ENCODE measurements at regions not wholly inside any gene's neighbourhood (a gene's known extent, or its start where the extent isn't known, plus 50 kb on each side); places are given as distances from the start of the nearest gene placed in this dataset.

GRCh38 chr12:94815450-94815849 lies 165.1 kb upstream of the TMCC3 start:
- Histone ChIP-seq H3K9me3 (ENCODE audit: low read length) (peaks cover 25% of the 10 kb centered on the region), H3K4me3 (replicated peaks in 1 of 3; ENCODE audit: insufficient read depth in 1 of 3, low read depth in 2 of 3, low read length in 3 of 3) (no peak overlapping the region), H3K9ac (ENCODE audit: insufficient read depth, low read depth, low read length) (no peak overlapping the region), H3K27me3 (ENCODE audit: control insufficient read depth in 1 of 2, insufficient read depth in 2 of 2, low read length in 2 of 2) (no peaks in the 10 kb centered on the region), H2AFZ (ENCODE audit: low read length) (no peak overlapping the region), H4K20me1 (ENCODE audit: insufficient read depth, low read length) (no peaks in the 10 kb centered on the region), H3K4me1 (ENCODE audit: insufficient read depth, low read length) (no peaks in the 10 kb centered on the region), H3K36me3 (replicated peaks in 1 of 2; ENCODE audit: control insufficient read depth in 1 of 2, insufficient read depth in 2 of 2, low read length in 2 of 2) (no peaks in the 10 kb centered on the region), H3K4me2 (ENCODE audit: low read depth, low read length) (no peak overlapping the region), H3K27ac (ENCODE audit: extremely low read length, insufficient read depth, low read length) (no peak overlapping the region), H3K79me2 (ENCODE audit: insufficient read depth, low read length) (no peaks in the 10 kb centered on the region)
- 40% methylated on average over 1 of the region's 2 CpGs for whole genome bisulfite sequencing (ENCODE audit: low lambda C conversion rate)
- in situ Hi-C loops (cut with HindIII; ENCODE audit: extremely low pct_ligation_motif_present, low pct_unique_long_range_greater_than_20kb) (no loop called here), intact Hi-C loops (cut with micrococcal nuclease; ENCODE audit: unreplicated experiment) (no loop called here)
- no peak for DNase-seq (ENCODE audit: low spot score)
- BruUV-seq (replicated peaks), result no TSS peak
- CTCF ChIA-PET (ENCODE audit: low intra/inter-chr PET ratio, low total read pairs), result no interaction called here
- ATAC-seq, result no peak
- POLR2A ChIA-PET, result no interaction called here
- no peak for FAIRE-seq
- TF ChIP-seq FOSL2 (CRISPR knock-in tag; IDR thresholded peaks at IDR 0.05) (peak; percentile 22; the same call in 1 of the 2 replicates), ASH2L (IDR thresholded peaks at IDR 0.05; ENCODE audit: insufficient read length, low read depth, low read length) (no peak)
- TF ChIP-seq, protein P1, sequence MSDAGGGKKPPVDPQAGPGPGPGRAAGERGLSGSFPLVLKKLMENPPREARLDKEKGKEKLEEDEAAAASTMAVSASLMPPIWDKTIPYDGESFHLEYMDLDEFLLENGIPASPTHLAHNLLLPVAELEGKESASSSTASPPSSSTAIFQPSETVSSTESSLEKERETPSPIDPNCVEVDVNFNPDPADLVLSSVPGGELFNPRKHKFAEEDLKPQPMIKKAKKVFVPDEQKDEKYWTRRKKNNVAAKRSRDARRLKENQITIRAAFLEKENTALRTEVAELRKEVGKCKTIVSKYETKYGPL (CRISPR knock-in tag; IDR thresholded peaks at IDR 0.05), result no peak

DNA sequence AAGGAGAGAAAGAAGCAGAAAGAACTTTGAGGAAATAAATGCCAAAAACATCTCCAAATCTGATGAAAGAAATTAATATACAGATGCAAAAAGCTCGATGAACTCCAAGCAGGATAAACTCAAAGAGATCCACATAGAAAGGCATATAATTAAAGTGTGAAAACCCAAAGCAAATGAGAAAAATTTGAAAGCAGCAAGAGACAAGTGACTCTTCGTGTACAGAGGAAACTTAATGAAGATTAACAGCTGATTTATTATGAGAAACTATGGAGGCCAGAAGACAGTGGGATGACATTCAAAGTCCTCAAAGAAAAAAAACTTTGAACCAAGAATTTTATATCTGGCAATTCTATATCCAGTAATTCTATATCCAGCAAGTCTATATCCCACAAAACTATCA lies 163.0 kb upstream of the TMCC3 start:
- POLR2A ChIA-PET, result no interaction called here
- Histone ChIP-seq H3K9me3 (ENCODE audit: low read length) (peaks cover 25% of the 10 kb centered on the region), H3K27me3 (ENCODE audit: control insufficient read depth in 1 of 2, insufficient read depth in 2 of 2, low read length in 2 of 2) (no peaks in the 10 kb centered on the region; a peak in 2 of 5 replicates), H4K20me1 (ENCODE audit: insufficient read depth, low read length) (no peaks in the 10 kb centered on the region), H3K9ac (ENCODE audit: insufficient read depth, low read depth, low read length) (no peak overlapping the region), H3K79me2 (ENCODE audit: insufficient read depth, low read length) (no peaks in the 10 kb centered on the region), H3K36me3 (replicated peaks in 1 of 2; ENCODE audit: control insufficient read depth in 1 of 2, insufficient read depth in 2 of 2, low read length in 2 of 2) (no peaks in the 10 kb centered on the region), H3K4me3 (replicated peaks in 1 of 3; ENCODE audit: insufficient read depth in 1 of 3, low read depth in 2 of 3, low read length in 3 of 3) (no peak overlapping the region), H2AFZ (ENCODE audit: low read length) (no peak overlapping the region), H3K4me1 (ENCODE audit: insufficient read depth, low read length) (no peaks in the 10 kb centered on the region), H3K27ac (ENCODE audit: extremely low read length, insufficient read depth, low read length) (no peak overlapping the region), H3K4me2 (ENCODE audit: low read depth, low read length) (no peak overlapping the region)
- WGBS (ENCODE audit: low lambda C conversion rate), result 4% methylated on average over 2 of the region's 2 CpGs
- TF ChIP-seq ZFP36 (IDR thresholded peaks at IDR 0.05; ENCODE audit: borderline replicate concordance, low read depth, low read length, partially characterized antibody), result no peak
- TF ChIP-seq TCF12 (IDR thresholded peaks at IDR 0.05), result no peak
- TF ChIP-seq TCF12 (CRISPR knock-in tag; IDR thresholded peaks at IDR 0.05), result no peak
- TF ChIP-seq ZNF317 (CRISPR knock-in tag; IDR thresholded peaks at IDR 0.05), result peak; percentile 100
- TF ChIP-seq TMF1 (CRISPR knock-in tag; IDR thresholded peaks at IDR 0.05; ENCODE audit: low read depth), result no peak
- TF ChIP-seq NFE2L2 (IDR thresholded peaks at IDR 0.05; ENCODE audit: low read length), result no peak
- no peak for TF ChIP-seq GATA4 (IDR thresholded peaks at IDR 0.05; ENCODE audit: borderline replicate concordance, low read depth)
- TF ChIP-seq PHF8 (CRISPR knock-in tag; IDR thresholded peaks at IDR 0.05), result no peak
- no peak for TF ChIP-seq NR2F2 (IDR thresholded peaks at IDR 0.05; ENCODE audit: borderline replicate concordance, low read depth)
- TF ChIP-seq LBX2 (CRISPR knock-in tag; IDR thresholded peaks at IDR 0.05; ENCODE audit: borderline replicate concordance), result no peak
- in situ Hi-C loops (cut with HindIII; ENCODE audit: extremely low pct_ligation_motif_present, low pct_unique_long_range_greater_than_20kb), result no loop called here
- intact Hi-C loops (cut with micrococcal nuclease; ENCODE audit: unreplicated experiment), result no loop called here
- CTCF ChIA-PET (ENCODE audit: low intra/inter-chr PET ratio, low total read pairs), result no interaction called here
- no peak for DNase-seq (ENCODE audit: low spot score)
- no peak for FAIRE-seq
- no TSS peak for BruUV-seq (replicated peaks)
- ATAC-seq, result no peak
